ENCODE measurements at regions not wholly inside any gene's neighbourhood (a gene's known extent, or its start where the extent isn't known, plus 50 kb on each side); places are given as distances from the start of the nearest gene placed in this dataset.

GRCh38 chr19:31591258-31591657 lies 242.0 kb upstream of the TSHZ3 start:
- TF ChIP-seq CTCF (IDR thresholded peaks at IDR 0.05; ENCODE audit: insufficient read depth, low read length): no peak
- no peak for TF ChIP-seq POLR2AphosphoS5 (IDR thresholded peaks at IDR 0.05; ENCODE audit: low read depth)

All from HL-60 (cell line).